ENCODE measurements at regions not wholly inside any gene's neighbourhood (a gene's known extent, or its start where the extent isn't known, plus 50 kb on each side); places are given as distances from the start of the nearest gene placed in this dataset.
A peak's percentile ranks its signal among the peaks of the same experiment; 100 is the strongest.

DNA sequence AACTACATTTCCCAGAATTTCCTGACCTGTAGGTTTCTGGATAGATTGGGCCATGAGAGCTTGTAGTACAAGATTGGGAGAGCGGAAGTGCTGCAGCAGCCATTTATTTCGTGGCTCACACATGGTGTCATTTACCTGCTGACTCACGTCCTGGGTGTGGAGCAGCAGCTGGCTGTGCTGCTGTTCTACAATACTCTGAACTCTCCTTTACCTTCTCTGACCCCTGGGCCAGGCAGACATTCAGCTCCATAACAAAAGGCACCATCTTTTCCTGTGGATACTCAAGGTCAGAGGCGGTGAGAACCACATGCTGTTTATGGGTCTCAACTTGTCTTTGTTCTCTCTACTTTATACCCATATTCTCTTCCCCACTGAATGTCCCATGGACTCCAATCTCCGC is 490.2 kb downstream of the IGSF11 start:
- TF ChIP-seq PPARA (CRISPR knock-in tag; IDR thresholded peaks at IDR 0.05; ENCODE audit: borderline replicate concordance) (no peak), ZFP30 (CRISPR knock-in tag; IDR thresholded peaks at IDR 0.05) (no peak), RARB (CRISPR knock-in tag; IDR thresholded peaks at IDR 0.05) (no peak), PATZ1 (CRISPR knock-in tag; IDR thresholded peaks at IDR 0.05; ENCODE audit: borderline replicate concordance) (no peak), ZNF565 (CRISPR knock-in tag; conservative IDR thresholded peaks at IDR 0.05; ENCODE audit: low read depth) (no peak), TCF4 (CRISPR knock-in tag; IDR thresholded peaks at IDR 0.05; ENCODE audit: borderline replicate concordance) (no peak), ZNF8 (CRISPR knock-in tag; IDR thresholded peaks at IDR 0.05) (no peak), GLIS3 (CRISPR knock-in tag; IDR thresholded peaks at IDR 0.05) (no peak), ZNF70 (CRISPR knock-in tag; IDR thresholded peaks at IDR 0.05) (no peak), ZC3H10 (CRISPR knock-in tag; IDR thresholded peaks at IDR 0.05) (no peak), CREB5 (CRISPR knock-in tag; IDR thresholded peaks at IDR 0.05; ENCODE audit: low read depth) (no peak), ISL1 (CRISPR knock-in tag; IDR thresholded peaks at IDR 0.05) (no peak), ESRRG (CRISPR knock-in tag; IDR thresholded peaks at IDR 0.05) (no peak), CSRNP3 (CRISPR knock-in tag; IDR thresholded peaks at IDR 0.05) (no peak)
- TF ChIP-seq, protein P1, sequence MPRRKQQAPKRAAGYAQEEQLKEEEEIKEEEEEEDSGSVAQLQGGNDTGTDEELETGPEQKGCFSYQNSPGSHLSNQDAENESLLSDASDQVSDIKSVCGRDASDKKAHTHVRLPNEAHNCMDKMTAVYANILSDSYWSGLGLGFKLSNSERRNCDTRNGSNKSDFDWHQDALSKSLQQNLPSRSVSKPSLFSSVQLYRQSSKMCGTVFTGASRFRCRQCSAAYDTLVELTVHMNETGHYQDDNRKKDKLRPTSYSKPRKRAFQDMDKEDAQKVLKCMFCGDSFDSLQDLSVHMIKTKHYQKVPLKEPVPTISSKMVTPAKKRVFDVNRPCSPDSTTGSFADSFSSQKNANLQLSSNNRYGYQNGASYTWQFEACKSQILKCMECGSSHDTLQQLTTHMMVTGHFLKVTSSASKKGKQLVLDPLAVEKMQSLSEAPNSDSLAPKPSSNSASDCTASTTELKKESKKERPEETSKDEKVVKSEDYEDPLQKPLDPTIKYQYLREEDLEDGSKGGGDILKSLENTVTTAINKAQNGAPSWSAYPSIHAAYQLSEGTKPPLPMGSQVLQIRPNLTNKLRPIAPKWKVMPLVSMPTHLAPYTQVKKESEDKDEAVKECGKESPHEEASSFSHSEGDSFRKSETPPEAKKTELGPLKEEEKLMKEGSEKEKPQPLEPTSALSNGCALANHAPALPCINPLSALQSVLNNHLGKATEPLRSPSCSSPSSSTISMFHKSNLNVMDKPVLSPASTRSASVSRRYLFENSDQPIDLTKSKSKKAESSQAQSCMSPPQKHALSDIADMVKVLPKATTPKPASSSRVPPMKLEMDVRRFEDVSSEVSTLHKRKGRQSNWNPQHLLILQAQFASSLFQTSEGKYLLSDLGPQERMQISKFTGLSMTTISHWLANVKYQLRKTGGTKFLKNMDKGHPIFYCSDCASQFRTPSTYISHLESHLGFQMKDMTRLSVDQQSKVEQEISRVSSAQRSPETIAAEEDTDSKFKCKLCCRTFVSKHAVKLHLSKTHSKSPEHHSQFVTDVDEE (CRISPR knock-in tag; IDR thresholded peaks at IDR 0.05), result no peak
- TF ChIP-seq, protein P2, sequence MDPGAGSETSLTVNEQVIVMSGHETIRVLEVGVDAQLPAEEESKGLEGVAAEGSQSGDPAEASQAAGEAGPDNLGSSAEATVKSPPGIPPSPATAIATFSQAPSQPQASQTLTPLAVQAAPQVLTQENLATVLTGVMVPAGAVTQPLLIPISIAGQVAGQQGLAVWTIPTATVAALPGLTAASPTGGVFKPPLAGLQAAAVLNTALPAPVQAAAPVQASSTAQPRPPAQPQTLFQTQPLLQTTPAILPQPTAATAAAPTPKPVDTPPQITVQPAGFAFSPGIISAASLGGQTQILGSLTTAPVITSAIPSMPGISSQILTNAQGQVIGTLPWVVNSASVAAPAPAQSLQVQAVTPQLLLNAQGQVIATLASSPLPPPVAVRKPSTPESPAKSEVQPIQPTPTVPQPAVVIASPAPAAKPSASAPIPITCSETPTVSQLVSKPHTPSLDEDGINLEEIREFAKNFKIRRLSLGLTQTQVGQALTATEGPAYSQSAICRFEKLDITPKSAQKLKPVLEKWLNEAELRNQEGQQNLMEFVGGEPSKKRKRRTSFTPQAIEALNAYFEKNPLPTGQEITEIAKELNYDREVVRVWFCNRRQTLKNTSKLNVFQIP (CRISPR knock-in tag; IDR thresholded peaks at IDR 0.05; ENCODE audit: borderline replicate concordance, low read depth), result no peak
- no peak for ATAC-seq

DNA sequence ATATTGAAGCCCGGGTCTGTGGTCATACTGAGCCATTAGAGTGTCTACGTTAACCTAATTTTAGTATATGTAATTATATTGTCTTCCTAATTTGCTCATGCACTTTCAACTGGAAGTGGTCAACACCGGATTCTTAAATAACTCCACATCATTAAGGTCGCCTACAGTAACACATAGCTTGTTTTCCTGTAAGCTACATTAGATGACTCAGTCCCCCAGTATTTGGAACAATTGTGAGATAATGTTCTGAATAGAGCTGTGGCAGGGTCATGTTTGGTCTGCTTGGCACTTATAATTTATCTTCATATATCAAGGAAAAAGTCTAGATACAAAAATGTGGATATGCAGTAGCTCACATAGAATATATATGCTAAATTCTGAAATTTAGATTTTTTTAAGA is 486.2 kb downstream of the IGSF11 start:
- peak; percentile 77 for ATAC-seq
- no peak for TF ChIP-seq ZNF8 (CRISPR knock-in tag; IDR thresholded peaks at IDR 0.05)
- TF ChIP-seq ZFP30 (CRISPR knock-in tag; IDR thresholded peaks at IDR 0.05), result no peak
- TF ChIP-seq CSDC2 (CRISPR knock-in tag; IDR thresholded peaks at IDR 0.05), result 0 out of 2 replicates have a peak, but pooled peaks have one; percentile 34
- TF ChIP-seq ISL1 (CRISPR knock-in tag; IDR thresholded peaks at IDR 0.05), result peak; percentile 87

- TF ChIP-seq PPARA (CRISPR knock-in tag; IDR thresholded peaks at IDR 0.05; ENCODE audit: borderline replicate concordance) (no peak), ZC3H10 (CRISPR knock-in tag; IDR thresholded peaks at IDR 0.05) (no peak), RARB (CRISPR knock-in tag; IDR thresholded peaks at IDR 0.05) (no peak), ZNF70 (CRISPR knock-in tag; IDR thresholded peaks at IDR 0.05) (no peak), ZFP30 (CRISPR knock-in tag; IDR thresholded peaks at IDR 0.05) (no peak), BACH2 (CRISPR knock-in tag; IDR thresholded peaks at IDR 0.05; ENCODE audit: borderline replicate concordance) (no peak), TCF4 (CRISPR knock-in tag; IDR thresholded peaks at IDR 0.05; ENCODE audit: borderline replicate concordance) (no peak), CREB5 (CRISPR knock-in tag; IDR thresholded peaks at IDR 0.05; ENCODE audit: low read depth) (no peak), ZFP3 (CRISPR knock-in tag; IDR thresholded peaks at IDR 0.05) (no peak), TOX (CRISPR knock-in tag; IDR thresholded peaks at IDR 0.05; ENCODE audit: borderline replicate concordance) (no peak), ZNF8 (CRISPR knock-in tag; IDR thresholded peaks at IDR 0.05) (no peak), ISL1 (CRISPR knock-in tag; IDR thresholded peaks at IDR 0.05) (no peak), ZNF565 (CRISPR knock-in tag; conservative IDR thresholded peaks at IDR 0.05; ENCODE audit: low read depth) (no peak)
- TF ChIP-seq, protein P1 (CRISPR knock-in tag; IDR thresholded peaks at IDR 0.05), result no peak
- ATAC-seq, result no peak
These were observed 484.5 kb downstream of the IGSF11 start for GRCh38 chr3:118550122-118550521.

All from SK-N-SH treated with all-trans-retinoic acid at 6 μM for 48 hours (cell line).